ENCODE measurements at regions not wholly inside any gene's neighbourhood (a gene's known extent, or its start where the extent isn't known, plus 50 kb on each side); places are given as distances from the start of the nearest gene placed in this dataset.

- no peak for DNase-seq
Measured at GRCh38 chr20:52294106-52294628, 102.6 kb upstream of the ZFP64 start.

DNA sequence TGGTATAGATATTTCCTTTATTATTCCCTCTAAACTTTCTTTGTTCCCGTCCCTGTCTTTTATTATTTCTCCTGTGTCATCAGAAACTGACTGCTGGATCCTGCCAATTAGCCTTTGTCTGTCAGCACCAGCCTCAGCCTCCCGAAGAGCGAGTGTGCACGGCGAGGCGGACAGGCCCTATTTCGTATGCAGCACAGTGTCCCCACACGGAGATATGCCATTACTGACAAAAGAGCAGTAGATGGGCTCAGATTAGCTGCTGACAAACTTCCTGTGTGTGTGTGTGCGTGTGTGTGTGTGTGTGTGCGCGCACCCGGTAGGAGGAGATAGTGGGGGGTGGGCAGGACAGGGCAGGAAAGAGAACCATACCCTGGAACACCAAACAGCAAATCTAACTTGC, 99.5 kb upstream of the ZFP64 start:
- no peak for DNase-seq

DNA sequence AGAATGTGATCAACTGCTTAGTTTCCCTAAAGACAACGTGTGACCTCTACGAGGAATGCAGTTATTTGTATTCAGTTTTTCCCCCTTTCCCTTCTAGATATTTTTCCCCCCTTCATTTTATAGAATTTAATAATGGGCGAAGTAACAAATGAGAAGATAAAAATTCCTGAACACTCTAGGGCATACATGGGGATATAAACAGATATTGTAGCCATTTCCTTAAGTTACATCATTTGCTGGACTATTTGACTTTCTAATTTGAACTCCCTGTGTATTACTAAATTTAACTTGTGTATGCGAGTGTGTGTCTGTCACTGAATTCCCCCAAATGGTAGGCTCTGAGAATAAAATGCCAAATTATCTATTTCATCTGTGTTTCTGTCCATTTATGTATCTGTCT, 99.0 kb upstream of the ZFP64 start:
- DNase-seq: no peak

DNA sequence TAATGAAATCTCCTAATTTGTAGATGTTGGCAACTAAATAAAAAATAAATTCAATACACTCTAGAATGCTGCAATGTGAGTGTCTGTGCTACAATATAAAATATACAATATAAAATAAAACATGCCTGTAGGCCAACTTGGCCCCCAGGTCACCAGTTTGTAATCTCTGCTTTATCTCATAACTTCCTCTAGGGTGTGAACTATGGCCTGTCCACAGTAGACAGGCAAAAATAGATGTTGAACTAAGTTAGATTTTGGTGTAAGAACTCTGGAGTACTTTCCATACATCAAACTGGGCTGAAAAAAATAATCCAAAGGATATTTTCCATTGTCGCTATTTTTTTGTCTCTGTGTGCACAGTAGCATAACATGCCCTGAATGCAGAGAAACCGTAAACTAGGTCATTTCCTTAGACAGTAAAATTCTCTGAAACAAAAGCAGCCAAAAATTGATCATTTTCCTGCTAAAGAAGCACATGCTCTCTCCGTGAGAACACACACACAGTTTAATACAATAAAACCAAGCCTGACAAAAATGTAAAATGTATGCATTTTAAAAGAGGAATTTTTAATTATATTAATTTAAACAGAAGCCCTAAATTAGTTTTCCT, 98.5 kb upstream of the ZFP64 start:
- no peak for DNase-seq

DNA sequence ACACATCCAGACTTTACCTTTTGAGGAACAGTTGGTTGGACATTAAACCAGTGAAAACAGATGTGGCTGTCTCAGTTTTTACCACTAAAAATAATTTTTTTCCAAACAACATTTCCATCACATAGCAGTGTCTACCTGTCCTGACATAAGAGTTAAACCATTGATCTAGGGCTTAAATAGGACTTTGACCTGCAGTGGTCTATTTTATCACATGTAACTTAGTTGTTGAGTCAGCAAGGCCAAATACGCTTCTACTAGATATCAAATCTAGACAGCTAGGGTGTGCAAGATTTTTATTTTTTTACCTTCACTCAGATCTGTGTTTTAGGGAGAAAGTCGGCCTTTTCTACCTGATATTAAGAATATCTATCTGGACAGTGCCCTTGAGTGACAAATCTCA, 88.8 kb upstream of the ZFP64 start:
- no peak for DNase-seq

GRCh38 chr20:52279706-52280105, 88.1 kb upstream of the ZFP64 start:
- DNase-seq: no peak

DNA sequence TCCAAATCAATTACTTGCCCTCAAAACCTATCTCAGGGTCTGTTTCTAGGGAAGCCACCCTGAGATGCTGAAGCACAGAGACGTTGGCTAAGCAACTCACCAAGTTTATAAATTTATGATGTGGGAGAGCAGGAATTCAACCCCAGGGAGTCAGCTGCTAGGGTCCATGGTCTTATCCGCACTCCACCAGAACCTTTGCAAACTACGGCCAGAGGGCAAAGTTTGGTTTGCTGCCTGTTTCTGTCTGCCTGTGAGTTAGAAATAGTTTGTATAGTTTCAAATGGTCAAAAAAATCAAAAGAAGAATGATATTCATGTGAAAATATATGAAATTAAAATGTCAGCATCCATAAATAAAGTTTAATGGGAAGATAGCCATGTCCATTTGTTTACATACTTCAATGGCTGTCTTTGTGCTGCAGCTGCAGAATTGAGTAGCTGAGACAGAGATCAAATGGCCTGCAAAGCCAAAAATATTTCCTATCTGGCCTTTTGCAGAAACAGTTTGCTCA, 83.7 kb upstream of the ZFP64 start:
- no peak for DNase-seq

GRCh38 chr20:52270696-52271095, 79.1 kb upstream of the ZFP64 start:
- no peak for DNase-seq

DNA sequence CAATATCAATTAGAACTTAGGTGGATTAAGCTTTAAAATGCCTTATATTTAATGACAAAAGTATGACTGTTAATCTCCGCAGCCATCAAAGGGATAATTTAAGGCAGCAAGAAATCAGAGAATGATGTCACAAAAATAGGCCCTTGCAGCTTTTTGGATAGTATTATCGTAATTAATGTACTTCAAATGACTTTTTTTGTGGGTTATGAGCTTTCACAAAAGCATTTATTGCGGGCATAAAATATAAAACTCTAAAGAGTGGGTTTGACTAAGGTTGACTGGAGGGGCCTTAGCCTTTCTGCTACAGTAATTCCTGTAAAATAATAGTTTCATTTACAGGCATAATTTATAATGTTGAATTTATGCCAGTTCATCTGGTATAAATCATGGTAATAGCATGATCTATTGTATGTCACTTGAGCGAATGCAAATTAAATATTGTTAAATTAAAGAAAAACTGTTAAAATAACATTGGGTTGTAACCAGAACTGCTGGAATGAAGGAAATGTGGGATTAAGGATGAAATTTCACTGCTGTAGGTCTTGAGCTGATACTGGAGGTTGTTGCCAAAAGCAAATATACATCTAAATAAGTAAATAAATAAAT, 78.5 kb upstream of the ZFP64 start:
- no peak for DNase-seq

GRCh38 chr20:52269321-52269720, 77.7 kb upstream of the ZFP64 start:
- no peak for DNase-seq

GRCh38 chr20:52268184-52268749, 76.7 kb upstream of the ZFP64 start:
- no peak for DNase-seq

GRCh38 chr20:52267418-52267817, 75.8 kb upstream of the ZFP64 start:
- DNase-seq: no peak

DNA sequence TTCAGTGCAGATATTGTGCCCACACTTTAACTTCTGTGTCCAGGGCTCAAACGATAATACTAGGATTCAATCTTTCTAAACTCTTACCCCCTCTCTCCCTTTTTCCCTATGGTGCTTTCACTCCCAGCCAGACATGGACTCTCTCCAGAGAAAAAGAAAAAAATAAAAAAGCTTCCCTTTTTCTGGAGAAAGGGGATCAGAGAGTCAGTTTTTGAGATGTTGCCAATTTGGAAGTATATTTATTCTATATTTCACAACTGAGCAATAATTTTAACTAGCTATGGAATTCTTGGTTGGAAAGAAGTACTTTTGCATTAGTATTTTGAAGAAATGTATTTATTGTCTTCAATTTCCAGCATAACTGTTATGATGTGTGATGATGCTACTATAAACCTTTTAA, 72.2 kb upstream of the ZFP64 start:
- no peak for DNase-seq

DNA sequence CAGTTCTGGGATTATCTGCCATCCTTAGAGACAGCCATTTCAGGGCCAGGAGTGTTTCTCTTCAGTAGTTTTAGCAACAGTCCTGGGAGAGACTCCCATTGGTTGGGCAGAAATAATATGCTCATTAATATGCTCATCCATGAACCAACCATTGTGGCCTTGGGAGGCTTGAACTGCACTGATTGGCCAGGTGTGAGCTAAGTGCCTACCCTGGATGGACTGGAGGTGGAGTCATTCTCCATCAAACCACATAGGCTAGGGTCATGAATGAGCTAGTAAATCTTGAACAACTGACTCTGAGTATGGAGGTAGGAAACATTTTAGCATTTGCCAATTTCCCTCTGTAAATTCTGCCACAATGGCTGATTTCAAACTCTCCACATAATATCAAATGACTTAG, 70.2 kb upstream of the ZFP64 start:
- DNase-seq: no peak

DNA sequence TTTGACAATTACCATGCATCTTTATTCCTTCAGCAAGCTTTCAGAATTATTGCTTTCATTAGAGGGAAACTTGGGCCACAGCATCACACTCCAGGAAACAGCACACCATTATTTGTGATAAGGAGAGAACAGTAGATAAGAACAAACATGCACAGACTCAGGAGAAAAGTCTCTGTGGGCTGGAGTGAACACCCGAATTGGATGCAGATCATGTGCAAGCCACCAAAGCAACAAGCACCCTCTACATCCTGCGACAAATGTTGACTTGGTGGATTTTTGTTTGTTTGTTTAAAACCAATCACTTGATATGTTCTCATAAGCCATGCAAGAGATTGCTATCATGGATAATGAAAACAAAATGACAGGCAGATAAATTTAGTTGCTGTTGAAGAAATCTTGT, 67.7 kb upstream of the ZFP64 start:
- DNase-seq: no peak

DNA sequence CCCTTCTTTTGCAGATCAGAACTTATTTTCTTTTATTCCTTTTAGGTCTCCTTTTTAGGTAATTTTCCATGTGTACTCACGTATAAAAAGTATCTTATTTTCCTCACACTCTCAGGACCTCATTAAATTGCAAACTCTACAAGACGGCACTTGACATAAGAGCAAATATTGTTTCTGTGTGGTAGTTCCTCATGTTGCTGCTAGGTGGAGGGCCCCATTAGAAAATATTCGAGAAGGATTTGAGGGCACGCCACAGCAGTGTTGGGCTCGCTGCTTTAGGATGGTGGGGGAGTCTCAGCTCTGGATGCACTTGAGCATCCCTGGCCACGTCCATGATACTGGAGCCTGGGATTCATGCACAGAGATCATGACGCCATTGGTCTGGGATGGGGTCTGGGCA, 64.9 kb upstream of the ZFP64 start:
- no peak for DNase-seq

GRCh38 chr20:52252664-52253063, 61.1 kb upstream of the ZFP64 start:
- no peak for DNase-seq

DNA sequence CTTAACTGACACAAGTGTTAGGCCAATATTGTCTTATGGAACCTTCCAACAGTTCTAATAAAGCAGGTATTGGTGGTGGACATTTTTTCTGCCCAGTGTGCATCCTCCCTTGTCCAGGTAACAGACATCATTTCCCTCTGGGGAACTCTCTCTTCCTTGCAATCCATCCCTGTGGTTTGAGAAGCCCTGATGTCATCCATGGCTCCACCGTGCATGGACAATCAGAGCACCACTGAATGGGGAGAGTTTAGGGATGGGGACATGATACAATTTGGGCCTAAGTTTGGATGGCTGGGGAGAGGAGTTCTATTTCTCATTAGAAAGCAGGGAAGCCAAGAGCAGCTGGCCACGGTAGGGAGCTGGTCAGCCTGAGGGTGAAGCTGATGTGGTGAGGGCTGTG, 60.2 kb upstream of the ZFP64 start:
- DNase-seq: no peak

DNA sequence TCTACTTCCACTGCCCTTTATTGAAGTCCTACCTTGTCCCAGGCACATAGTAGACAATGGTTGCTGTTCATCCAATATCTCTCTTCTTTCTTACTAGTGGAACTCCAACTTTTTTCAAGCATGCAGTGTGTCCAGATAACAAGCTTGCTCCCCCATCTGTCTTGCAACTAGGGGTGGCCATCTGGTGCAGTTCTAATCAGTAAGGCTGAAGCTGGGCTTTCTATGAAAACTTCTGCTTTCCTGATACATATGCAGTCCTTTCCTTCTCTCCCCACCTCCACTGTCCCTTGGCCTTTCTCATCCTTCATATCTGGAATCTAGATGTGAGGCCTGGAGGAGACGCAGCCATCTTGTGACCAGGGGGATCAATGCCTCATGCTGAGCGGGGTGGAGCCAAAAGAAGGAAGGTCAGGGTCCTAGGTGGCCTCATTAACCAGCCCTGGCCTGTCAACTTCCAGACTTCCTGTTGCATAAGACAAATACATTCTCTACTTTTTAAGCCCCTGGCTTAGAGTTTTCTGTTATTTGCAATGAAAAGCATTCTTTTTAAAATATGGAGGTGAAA, 59.6 kb upstream of the ZFP64 start:
- peak; percentile 4 for DNase-seq

GRCh38 chr20:52247548-52247947, 56.0 kb upstream of the ZFP64 start:
- no peak for DNase-seq

- no peak for DNase-seq
Measured at GRCh38 chr20:52246366-52246765, 54.8 kb upstream of the ZFP64 start.

DNA sequence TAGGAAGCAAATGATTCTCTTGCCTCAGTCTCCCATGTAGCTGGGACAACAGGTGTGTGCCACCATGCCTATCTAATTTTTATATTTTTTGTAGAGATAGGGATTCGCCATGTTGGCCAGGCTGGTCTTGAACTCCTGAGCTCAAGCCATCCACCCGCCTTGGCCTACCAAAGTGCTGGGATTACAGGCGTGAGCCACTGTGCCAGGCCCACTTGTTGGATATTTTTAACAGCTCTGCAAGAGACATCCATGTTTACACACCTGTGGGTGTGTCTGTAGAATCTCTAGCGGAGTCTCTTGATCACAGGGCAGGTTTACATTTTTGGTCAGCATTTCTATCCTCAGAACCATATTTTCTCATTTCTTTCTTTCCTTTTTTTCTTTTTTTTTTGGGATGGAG, 53.1 kb upstream of the ZFP64 start:
- no peak for DNase-seq

- peak; percentile 22 for DNase-seq
Measured at GRCh38 chr20:52242237-52243230, 51.0 kb upstream of the ZFP64 start.

Data from RPMI8226 (cell line).